Activated effector memory CD4-positive, alpha-beta T cell treated with Interleukin-2 at 50 U/mL for 16 hours (primary cell): ENCODE measurements at regions not wholly inside any gene's neighbourhood (a gene's known extent, or its start where the extent isn't known, plus 50 kb on each side); places are given as distances from the start of the nearest gene placed in this dataset.
"Not testable (repeated sequence)": the region's sequence is repeated elsewhere in the genome, so short reads cannot be mapped to it uniquely, and the experiment has no call there.

Experiments used
- DNase-seq: peaks from one replicate; pipeline ENCODE4 v3.0.0-alpha.2; 2020

- no peak for DNase-seq
Measured at GRCh38 chr12:88925454-88925853, 345.2 kb upstream of the KITLG start.

GRCh38 chr12:88924162-88924561 lies 343.9 kb upstream of the KITLG start:
- DNase-seq, result no peak

DNA sequence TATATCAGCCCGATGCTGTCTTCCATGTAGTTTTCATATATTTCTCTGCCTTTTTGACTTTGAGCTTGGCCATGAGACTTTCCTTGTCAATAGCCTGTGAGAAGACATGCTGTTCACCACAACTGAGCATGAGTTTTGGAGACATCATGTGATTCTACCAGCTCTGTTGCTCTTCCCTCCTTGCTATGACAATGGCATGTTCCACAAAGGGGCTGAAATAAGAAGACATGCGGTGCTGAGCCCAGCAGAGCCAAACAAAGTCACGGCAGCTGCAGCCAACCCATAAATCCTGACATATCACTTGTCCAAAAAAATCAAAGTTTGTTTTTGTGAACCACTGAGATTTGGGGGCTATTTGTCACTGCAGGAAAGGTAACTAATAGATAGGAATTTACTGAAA lies 343.4 kb upstream of the KITLG start:
- DNase-seq, result no peak

GRCh38 chr12:88922816-88923215 lies 342.5 kb upstream of the KITLG start:
- DNase-seq, result no peak

DNA sequence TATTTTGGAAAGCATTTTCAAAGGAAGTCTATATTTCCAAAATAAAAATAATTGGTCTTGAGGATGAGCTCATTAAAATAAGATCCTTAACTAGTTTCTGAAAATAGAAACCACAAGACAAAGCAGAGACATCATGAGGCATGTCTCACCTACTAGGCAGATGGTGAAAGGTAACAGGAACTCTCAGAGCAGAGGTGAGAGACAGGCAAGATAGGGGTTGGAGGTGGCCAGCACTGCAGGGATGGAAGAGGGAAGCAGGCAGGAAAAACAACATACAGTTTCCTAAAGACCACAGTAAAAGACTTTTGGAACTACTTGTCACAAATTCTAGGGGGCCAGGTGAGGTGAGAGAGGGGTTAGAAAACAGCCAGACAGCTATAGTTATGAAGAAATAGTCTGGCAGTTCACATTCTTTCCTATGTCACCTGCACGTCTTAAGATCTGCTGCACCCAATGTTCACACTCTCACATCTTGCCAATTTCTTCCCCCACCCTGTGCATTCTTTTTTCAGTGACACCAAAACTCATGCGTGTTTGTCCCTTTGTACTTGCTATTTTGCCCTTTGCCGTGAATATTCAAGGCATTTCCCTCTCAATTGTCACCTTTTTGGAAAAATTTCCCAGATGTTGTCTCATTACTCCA lies 341.7 kb upstream of the KITLG start:
- no peak for DNase-seq

GRCh38 chr12:88921434-88921833 lies 341.2 kb upstream of the KITLG start:
- no peak for DNase-seq

- DNase-seq, result no peak
Measured at GRCh38 chr12:88918161-88918560, 337.9 kb upstream of the KITLG start.

DNA sequence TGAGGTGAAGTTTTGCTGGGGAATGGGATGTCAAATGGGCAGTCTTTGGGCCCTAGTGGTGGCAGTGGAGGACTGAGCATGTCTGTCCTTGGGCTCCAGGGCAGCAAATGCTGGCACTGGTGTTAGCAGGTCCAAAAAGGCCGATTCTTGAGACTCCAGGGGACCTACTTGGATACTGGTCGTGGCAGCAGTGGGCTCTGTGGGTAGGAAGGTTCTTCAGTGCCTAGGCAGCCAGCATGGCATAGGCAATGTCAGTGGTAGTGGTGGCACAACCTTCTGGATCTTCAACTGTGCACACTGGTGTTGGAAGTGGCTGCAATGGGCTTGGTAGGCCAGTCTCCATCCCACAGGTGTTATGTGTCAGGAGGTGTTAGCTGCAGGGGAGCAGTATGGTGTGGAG lies 334.7 kb upstream of the KITLG start:
- DNase-seq, result no peak

GRCh38 chr12:88909510-88909909 lies 329.2 kb upstream of the KITLG start:
- no peak for DNase-seq

DNA sequence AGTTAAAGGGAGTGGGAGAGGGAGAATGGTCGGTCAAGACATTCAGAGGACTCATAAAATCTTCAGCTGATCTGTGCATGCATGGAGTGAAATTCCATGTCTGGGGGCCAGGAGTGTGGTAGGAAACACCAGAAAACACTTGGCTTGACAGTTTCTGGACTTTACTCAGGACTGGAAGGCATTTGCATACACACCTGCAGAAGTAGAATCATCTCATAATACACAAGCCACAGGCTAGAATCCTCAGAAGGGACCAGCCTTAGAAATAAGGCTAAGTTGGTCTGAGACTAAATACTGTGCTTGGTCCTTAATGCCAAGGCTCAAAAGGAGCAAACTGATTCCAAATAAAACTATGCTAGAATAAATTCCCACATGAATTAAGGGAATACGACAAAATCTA lies 328.1 kb upstream of the KITLG start:
- DNase-seq, result no peak

GRCh38 chr12:88904705-88905104 lies 324.4 kb upstream of the KITLG start:
- DNase-seq, result no peak

GRCh38 chr12:88903333-88903732 lies 323.1 kb upstream of the KITLG start:
- DNase-seq, result no peak

- DNase-seq, result no peak
Measured at GRCh38 chr12:88897723-88898122, 317.5 kb upstream of the KITLG start.

DNA sequence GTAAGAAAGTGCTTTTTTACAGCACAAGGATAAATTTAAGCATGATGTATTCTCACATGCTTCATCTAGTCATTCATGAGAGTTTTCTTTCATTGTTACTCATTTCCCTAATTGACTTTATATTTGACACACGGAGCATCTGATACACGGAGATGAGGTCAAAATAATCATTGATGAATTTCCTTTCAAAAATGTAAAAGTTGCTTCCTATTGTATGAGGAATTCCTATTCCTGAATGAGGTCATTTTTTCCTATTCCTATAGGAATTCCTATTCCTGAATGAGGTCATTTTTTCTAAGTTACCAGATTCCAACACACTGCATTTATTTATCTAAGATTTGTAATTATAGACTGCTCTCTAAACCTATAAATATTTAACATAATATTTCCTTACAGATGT lies 316.7 kb upstream of the KITLG start:
- DNase-seq, result no peak

GRCh38 chr12:88895634-88896033 lies 315.4 kb upstream of the KITLG start:
- no peak for DNase-seq

DNA sequence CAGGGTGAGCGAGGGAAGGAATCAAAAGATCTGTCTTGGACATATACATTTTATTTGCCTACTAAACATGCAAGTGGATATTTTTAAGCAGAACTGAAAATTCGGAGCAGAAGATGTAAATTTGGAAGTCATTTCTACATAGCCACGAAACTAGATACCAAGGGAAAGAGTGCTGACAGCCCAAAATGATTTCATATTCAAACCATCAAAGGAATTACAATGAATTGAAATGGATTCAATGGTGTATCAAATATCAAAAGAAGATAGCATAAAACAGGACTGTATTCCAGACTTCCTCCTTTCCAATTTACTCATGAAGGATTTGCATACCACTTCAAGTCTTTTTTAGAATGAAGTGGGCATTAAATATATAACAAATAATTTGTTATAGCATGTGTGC lies 313.5 kb upstream of the KITLG start:
- no peak for DNase-seq

DNA sequence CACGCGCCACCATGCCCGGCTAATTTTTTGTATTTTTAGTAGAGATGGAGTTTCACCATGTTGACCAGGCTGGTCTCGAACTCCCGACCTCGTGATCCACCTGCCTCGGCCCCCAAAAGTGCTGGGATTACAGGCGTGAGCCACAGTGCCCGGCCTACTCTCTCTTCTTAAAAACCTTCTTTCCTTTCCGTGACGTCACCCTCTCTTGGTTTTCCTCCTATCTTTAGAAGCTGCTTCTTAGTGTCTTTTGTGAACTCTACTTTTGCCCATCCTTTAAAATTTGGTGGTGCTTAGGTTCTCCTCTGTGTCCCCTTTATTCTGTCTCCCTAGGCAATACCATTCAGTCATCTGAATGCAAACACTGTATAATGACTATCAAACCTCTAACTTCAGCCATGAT lies 311.2 kb upstream of the KITLG start:
- DNase-seq, result not testable (repeated sequence)

DNA sequence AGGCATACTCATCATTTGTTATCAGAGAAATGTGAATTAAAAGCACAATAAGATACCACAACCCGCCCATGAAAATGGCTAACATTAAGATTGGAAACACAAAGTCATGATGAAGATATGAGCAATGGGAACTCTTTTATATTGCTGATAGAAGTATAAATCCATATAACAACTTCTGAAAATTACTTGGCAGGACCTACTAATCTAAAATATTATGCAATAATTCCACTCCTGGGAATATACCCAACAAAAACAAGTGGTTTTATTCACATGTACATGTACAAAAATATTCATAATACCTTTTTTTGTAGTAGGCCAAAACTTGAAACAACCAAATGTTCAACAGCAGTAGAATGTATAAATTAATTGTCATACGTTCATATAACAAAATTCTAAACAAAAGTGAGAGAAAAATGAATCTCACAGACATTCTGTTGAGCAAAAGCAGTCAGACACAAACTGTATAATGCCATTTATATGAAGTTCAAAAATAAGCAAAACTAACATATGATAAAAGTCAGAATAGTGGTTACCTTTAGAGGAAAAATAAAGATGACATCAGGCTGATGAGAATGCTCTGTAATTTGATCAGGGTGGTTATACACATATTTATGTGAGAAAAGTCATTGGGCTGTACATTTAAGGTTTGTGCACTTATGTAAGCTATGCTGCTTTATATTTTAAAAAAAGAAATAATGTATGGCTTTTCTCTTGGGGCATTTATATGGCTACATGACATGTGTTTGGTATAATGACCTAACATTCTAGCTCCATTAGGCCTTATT lies 309.2 kb upstream of the KITLG start:
- no peak for DNase-seq

DNA sequence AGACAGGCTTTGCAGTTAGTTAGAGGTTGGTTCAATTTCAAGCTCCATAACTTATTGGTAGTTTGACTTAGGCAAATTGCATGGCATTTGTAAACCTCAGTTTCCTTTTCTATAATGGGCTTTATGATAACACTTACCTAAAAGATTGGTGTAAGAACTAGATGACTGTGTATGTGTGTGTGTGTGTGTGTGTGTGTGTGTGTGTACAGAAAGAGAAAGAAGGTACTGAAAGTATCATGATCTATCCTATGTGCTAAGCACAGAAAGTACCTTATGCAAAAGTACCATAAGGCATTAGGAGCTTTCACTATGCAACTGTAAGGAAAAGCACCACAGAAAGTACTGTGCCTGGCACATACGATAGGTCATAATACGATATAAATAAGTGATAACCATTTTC lies 304.3 kb upstream of the KITLG start:
- no peak for DNase-seq

- no peak for DNase-seq
Measured at GRCh38 chr12:88882662-88883061, 302.4 kb upstream of the KITLG start.

DNA sequence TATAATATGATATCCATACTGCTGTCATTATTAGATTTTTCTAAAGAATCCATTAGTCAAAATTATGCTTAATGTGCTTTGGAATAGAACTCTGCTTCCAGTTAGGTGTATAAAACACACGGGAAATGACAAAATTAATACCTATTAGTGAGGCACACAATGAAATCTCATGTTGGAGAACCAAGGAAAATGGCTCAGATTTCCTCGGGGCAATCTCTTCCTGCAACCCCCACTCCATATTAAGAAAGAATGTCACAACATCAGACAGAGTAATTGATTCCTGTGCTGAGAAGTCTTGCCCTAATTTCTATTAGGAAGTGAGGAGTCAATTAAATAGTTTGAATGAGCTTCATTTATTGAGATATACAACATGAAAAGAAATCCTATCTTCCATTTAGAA lies 299.8 kb upstream of the KITLG start:
- DNase-seq, result no peak

DNA sequence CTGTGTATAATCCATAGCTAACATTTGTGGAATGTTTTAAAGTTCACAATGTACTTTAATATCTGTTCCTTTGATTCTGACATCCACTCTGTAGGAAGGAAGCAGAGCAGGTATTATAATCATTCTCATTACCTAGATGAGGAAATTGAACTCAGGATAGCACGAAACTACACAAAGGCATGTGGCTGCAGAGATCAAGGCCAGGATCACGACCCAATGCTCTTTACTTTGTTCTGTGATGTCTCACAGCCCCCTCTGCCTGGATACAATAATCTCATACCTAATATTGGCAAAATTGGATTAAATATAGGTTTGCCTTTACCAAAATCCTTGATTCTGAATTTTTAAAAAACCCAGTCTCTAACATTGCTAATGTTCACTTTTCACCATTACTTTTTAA lies 298.0 kb upstream of the KITLG start:
- no peak for DNase-seq

DNA sequence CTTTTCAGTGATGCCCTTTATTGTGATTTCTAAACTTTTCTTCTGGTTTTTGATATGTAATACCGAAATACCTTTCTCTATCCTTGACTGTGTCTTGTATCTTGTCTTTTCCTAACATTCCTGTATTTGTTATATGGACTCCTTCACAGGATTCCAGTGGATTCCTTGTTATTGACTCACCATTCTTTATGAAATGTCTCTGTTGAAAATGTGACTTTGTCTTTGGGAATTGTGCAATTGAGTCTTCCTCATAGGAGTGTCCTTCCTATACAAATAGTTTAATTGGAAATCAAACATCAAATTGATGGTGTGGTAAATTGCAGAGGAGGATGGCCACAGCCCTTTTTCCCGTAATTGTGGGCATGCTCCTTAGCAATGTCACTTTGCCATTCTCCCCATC lies 296.6 kb upstream of the KITLG start:
- no peak for DNase-seq

DNA sequence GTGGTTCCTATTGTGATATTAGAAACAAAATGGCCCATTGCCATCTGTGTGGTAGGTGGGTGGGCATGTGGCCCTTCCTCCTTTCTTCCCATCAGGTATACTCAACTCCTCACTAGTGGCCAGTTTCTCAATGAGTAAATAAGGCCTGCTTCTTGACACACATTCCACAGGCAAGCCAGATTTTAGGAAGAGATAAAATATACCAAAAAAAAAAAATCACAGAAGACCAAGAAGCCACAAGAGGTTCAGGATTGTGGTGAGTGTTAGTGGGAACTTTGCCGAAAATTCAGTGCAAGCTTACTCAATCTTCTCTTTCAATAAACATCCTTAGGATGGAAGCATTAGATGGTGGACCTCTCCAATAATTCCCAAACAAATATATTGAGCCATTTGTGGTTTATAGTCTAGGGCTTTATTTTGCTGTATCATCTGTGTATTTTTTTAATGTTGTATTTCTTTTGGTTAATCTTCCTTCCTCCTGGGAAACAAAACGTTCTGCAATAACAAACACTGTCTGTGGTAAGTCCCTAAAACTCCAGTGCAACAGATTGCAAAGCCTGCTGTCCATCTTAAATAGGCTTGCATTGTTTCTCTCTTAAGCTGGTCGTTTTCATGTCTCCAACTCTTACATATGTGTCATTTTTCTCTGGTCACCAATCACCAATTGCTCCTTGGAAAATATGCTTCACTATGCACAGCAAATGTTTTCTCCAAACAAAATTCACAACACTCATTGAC lies 289.9 kb upstream of the KITLG start:
- no peak for DNase-seq
